BE2C (cell line): ENCODE measurements at regions not wholly inside any gene's neighbourhood (a gene's known extent, or its start where the extent isn't known, plus 50 kb on each side); places are given as distances from the start of the nearest gene placed in this dataset.

Source experiments
- DNase-seq: peaks from one replicate; pipeline ENCODE4 v3.0.0-alpha.2; 2020
- H3K27me3 ChIP-seq: fragments of 250-450 bp; sonication (Bioruptor Pico); 2 replicates; pipeline ENCODE4 v1.5.1; 2020; ENCODE audit warnings: mild to moderate bottlenecking
- H3K36me3 ChIP-seq: fragments of 250-450 bp; sonication (Bioruptor Pico); 2 replicates; pipeline ENCODE4 v1.5.1; 2020; ENCODE audit warnings: mild to moderate bottlenecking
- H3K4me1 ChIP-seq: fragments of 250-450 bp; sonication (Bioruptor Pico); 2 replicates; pipeline ENCODE4 v1.5.1; 2020
- H3K4me3 ChIP-seq: 2 replicates; pipeline ENCODE4 v1.5.1; 2011; ENCODE audit warnings: low read depth, low read length
- H3K9me3 ChIP-seq: fragments of 250-450 bp; sonication (Bioruptor Pico); 2 replicates; pipeline ENCODE4 v1.5.1; 2020
- TF ChIP-seq, protein P1 (sequence below): IDR thresholded peaks from 2 replicates; pipeline ENCODE4 v1.5.1; 2012; ENCODE audit warnings: mild to moderate bottlenecking, low read depth, low read length

DNA sequence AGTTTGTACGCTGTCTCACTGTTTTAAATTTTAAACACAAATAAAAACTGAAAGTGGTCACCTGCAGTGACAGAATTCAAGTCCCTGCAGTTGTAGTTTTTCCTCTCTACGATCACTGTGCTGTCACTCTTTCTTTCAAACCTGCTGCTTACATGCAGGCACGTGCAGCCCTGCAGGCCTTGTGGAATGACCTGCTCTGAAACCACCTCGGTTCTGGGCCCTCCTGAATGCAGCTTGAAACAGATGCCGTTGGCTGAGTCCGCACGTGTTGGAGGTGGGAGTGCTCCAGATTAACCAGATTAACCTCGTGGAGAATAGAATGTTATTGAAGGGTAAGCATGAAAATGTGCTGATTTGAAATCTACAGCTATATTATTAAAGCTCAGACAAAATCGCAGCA, 126.0 kb upstream of the ERCC6L2 start:
- no peak for DNase-seq
- no peak overlapping the region for H3K4me3 ChIP-seq
- H3K36me3 ChIP-seq, result no peaks in the 10 kb centered on the region
- no peaks in the 10 kb centered on the region for H3K27me3 ChIP-seq
- TF ChIP-seq, protein P1, sequence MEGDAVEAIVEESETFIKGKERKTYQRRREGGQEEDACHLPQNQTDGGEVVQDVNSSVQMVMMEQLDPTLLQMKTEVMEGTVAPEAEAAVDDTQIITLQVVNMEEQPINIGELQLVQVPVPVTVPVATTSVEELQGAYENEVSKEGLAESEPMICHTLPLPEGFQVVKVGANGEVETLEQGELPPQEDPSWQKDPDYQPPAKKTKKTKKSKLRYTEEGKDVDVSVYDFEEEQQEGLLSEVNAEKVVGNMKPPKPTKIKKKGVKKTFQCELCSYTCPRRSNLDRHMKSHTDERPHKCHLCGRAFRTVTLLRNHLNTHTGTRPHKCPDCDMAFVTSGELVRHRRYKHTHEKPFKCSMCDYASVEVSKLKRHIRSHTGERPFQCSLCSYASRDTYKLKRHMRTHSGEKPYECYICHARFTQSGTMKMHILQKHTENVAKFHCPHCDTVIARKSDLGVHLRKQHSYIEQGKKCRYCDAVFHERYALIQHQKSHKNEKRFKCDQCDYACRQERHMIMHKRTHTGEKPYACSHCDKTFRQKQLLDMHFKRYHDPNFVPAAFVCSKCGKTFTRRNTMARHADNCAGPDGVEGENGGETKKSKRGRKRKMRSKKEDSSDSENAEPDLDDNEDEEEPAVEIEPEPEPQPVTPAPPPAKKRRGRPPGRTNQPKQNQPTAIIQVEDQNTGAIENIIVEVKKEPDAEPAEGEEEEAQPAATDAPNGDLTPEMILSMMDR, result no peak
- H3K9me3 ChIP-seq, result no peaks in the 10 kb centered on the region
- H3K4me1 ChIP-seq, result peaks cover 20% of the 10 kb centered on the region

DNA sequence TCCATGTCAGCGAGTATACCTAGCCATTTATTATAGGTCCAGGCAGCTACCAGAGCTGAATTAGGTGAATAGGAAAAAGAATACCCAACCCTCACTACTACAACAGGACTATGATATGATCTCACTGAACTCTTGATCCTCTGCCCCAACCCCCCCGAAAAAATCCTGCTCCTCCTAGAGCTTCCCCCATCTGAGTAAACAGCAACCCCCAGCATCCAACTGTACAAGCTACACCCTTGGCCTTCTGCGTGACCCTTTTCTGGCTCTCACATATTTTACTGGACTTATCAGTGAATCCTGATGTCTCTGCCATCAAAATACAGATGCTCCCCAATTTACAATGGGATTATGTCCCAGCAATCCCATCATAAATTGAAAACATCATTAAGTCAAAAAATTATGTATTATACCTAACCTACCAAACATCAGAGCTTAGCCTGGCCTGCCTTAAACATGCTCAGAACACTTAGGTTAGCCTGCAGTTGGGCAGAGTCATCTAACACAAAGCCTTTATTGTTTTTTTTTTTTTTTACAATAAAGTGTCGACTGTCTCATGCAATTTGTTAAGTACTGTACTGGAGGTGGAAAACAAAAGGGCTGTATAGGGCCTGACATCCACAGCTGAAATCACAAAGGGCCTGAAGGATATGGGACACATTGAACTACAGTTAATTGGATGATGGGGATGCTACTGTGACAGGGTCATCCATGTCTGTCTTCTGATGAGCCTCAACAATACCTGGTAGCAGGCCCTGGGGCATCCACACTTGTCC, 128.9 kb upstream of the ERCC6L2 start:
- H3K4me3 ChIP-seq, result no peak overlapping the region
- DNase-seq, result no peak
- no peaks in the 10 kb centered on the region for H3K36me3 ChIP-seq
- H3K27me3 ChIP-seq, result no peaks in the 10 kb centered on the region
- H3K4me1 ChIP-seq, result peaks cover 5% of the 10 kb centered on the region
- TF ChIP-seq, protein P1, result no peak
- no peaks in the 10 kb centered on the region for H3K9me3 ChIP-seq

DNA sequence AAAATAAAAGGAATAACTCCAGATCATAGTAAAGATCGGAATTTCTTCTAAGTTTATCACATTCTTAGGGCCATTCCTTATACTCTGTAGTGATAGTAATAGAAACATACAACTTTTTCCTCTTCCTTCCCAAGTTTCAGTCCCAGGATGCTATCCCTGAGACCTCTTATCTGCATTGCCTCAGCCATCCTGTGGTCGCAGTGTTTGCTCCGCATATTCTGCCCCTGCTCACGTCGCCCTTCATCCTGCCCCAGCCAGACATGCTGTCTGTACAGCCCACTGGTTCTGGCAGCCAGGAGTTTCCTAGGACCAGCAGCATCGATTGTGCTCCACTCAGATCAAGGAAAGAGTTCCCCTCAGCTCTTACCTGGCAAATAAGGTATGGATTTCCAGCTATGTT, 132.7 kb upstream of the ERCC6L2 start:
- Histone ChIP-seq H3K4me3 (no peak overlapping the region), H3K36me3 (no peaks in the 10 kb centered on the region), H3K9me3 (no peaks in the 10 kb centered on the region), H3K27me3 (no peaks in the 10 kb centered on the region), H3K4me1 (peaks cover 5% of the 10 kb centered on the region)
- DNase-seq, result peak; percentile 44
- TF ChIP-seq, protein P1, result peak; percentile 14

DNA sequence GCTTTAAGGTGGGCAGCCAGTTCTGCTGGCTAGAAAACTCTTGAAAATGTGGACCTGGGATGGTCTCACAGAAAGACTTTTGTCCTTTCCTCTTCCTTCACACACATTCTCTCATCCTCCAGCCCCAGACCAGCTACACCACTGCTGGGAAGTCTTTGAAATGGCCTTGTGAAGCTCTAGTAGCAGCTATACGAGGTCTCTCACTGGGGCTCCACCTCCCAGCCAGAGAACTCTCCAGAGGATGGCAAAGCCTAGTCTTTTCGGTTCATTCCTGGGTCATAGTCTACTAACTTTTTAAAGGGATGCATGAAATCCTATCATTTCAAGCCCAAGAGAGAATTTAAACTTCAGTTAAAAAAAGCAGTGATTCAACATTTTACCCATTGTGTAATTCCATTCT, 133.9 kb upstream of the ERCC6L2 start:
- H3K27me3 ChIP-seq, result no peaks in the 10 kb centered on the region
- H3K4me3 ChIP-seq, result no peak overlapping the region
- H3K36me3 ChIP-seq, result no peaks in the 10 kb centered on the region
- TF ChIP-seq, protein P1, result no peak
- H3K9me3 ChIP-seq, result no peaks in the 10 kb centered on the region
- DNase-seq, result no peak
- H3K4me1 ChIP-seq, result peaks cover 9% of the 10 kb centered on the region

DNA sequence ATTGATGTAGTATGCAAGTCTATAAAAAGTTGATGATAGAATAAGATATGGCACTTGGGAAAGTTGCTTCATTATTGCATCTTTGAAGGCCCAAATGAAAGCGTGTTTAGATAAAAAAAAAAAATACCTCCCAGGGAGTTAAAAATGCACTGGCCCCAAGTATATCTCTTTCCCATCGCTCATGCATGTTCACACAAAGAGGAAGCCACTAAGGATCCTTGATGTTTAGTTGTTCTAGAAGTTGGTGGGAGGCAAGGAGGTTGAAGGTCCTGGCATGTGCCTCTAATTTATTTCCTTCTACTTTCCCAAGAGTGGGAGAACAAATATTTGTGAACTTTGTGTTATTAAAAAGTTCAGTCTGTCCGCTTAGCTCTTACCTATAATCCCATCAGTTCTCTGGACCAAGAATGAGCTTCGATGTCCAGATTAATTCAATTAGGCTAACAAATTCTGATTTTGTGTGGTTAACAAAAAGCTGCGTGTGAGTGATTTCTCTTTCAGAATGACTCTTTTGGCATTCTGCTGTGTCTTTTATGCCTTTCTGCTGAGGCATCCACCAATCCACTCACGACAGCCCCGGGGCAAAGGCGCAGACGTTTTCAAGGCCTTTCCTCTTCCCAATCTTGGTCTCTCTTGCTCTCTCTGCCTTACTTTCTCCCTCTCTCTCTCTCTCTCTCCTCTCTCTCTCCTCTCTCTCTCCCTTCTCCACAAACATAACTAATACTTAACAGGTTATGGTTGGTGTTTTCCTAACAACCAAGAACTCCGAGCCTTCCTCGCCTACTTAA, 135.1 kb upstream of the ERCC6L2 start:
- Histone ChIP-seq H3K27me3 (no peaks in the 10 kb centered on the region), H3K9me3 (no peaks in the 10 kb centered on the region), H3K4me1 (peaks cover 9% of the 10 kb centered on the region), H3K36me3 (no peaks in the 10 kb centered on the region), H3K4me3 (no peak overlapping the region)
- no peak for DNase-seq
- TF ChIP-seq, protein P1, result no peak

DNA sequence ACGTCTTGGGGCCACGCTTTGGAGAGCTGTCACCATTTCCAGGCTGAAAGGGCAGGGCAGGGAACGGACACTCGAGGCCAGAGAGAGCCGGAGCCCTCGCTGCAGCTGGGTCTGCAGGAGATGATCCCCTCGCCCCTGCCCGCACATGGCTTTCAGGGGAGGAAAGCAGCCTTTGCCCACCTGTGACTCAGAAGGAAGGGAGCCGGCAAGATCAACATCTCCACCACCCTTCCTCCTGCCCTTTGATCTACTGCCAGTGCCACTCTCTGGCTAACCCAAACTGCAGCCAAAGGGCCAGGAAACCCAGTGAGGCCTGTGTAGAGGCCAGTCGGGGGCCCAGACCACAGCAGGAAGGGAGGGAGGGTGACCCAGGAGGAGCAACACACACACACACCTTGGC, 137.1 kb upstream of the ERCC6L2 start:
- Histone ChIP-seq H3K4me1 (peaks cover 19% of the 10 kb centered on the region), H3K4me3 (no peak overlapping the region), H3K9me3 (no peaks in the 10 kb centered on the region), H3K36me3 (no peaks in the 10 kb centered on the region), H3K27me3 (no peaks in the 10 kb centered on the region)
- TF ChIP-seq, protein P1, result no peak
- DNase-seq, result no peak
